K562 (cell line): ENCODE measurements at regions not wholly inside any gene's neighbourhood (a gene's known extent, or its start where the extent isn't known, plus 50 kb on each side); places are given as distances from the start of the nearest gene placed in this dataset.
A peak's percentile ranks its signal among the peaks of the same experiment; 100 is the strongest.

ENCODE experiments used
- BCOR ChIP-seq: fragments of 450-650 bp; IDR thresholded peaks from 2 replicates; pipeline ENCODE4 v1.6.1; 2016
- CEBPG ChIP-seq, 3 experiments: fragments of 200-800 bp in 1 of 3; sonication (Bioruptor generic) in 1 of 3; sonication (generic) in 1 of 3; formaldehyde crosslinking in 1 of 3; IDR thresholded peaks in 2 of 3; conservative IDR thresholded peaks in 1 of 3; 2 replicates each; pipeline versions ENCODE4 v1.6.1 to v1.8.0; 2016 to 2022; ENCODE audit warnings: missing compliant biosample characterization in 2 of 3, missing genetic modification characterization in 2 of 3, mild to moderate bottlenecking in 1 of 3, missing genetic modification reagents in 1 of 3
- E2F4 ChIP-seq: sonication (generic); formaldehyde crosslinking; IDR thresholded peaks from 2 replicates; pipeline ENCODE4 v1.8.0; 2022; ENCODE audit warnings: mild to moderate bottlenecking, low read depth, missing genetic modification reagents
- ELF1 ChIP-seq: fragments of 200-800 bp; sonication (Bioruptor generic); IDR thresholded peaks from 2 replicates; pipeline ENCODE4 v1.6.1; 2016; ENCODE audit warnings: missing genetic modification characterization, missing compliant biosample characterization
- FOS ChIP-seq: IDR thresholded peaks from 3 replicates; pipeline ENCODE4 v1.6.1; 2011; ENCODE audit not compliant: insufficient read length; ENCODE audit errors: extremely low read depth
- FOXA1 ChIP-seq: fragments of 450-650 bp; IDR thresholded peaks from 2 replicates; pipeline ENCODE4 v1.6.1; 2016; ENCODE audit warnings: mild to moderate bottlenecking, borderline replicate concordance
- GATAD2A ChIP-seq: fragments of 450-650 bp; IDR thresholded peaks from 2 replicates; pipeline ENCODE4 v1.6.1; 2017
- KLF6 ChIP-seq: fragments of 250-450 bp; sonication (Bioruptor Pico); IDR thresholded peaks from 2 replicates; pipeline ENCODE4 v1.4.0; 2020; ENCODE audit warnings: mild to moderate bottlenecking, moderate library complexity, borderline replicate concordance
- NELFE ChIP-seq: IDR thresholded peaks from 2 replicates; pipeline ENCODE4 v1.6.1; 2011; ENCODE audit warnings: mild to moderate bottlenecking; ENCODE audit not compliant: insufficient read depth, insufficient read length
- NFE2 ChIP-seq: IDR thresholded peaks from 2 replicates; pipeline ENCODE4 v1.6.1; 2014; ENCODE audit warnings: antibody characterized with exemption, low read depth
- NR4A1 ChIP-seq, 2 experiments: fragments of 250-450 bp in 1 of 2; fragments of 450-650 bp in 1 of 2; sonication (Bioruptor Pico) in 1 of 2; IDR thresholded peaks; 2 replicates each; pipeline versions ENCODE4 v1.4.0 to v1.6.1; 2016 to 2020; ENCODE audit warnings: mild to moderate bottlenecking in 2 of 2, missing compliant biosample characterization in 1 of 2, missing genetic modification characterization in 1 of 2, moderate library complexity in 1 of 2
- PHF21A ChIP-seq: fragments of 450-650 bp; IDR thresholded peaks from 2 replicates; pipeline ENCODE4 v1.6.1; 2017; ENCODE audit warnings: low read depth, borderline replicate concordance
- PHTF2 ChIP-seq: fragments of 250-450 bp; sonication (Bioruptor Pico); IDR thresholded peaks from 2 replicates; pipeline ENCODE4 v1.5.0; 2021; ENCODE audit warnings: mild to moderate bottlenecking
- RREB1 ChIP-seq: fragments of 250-450 bp; sonication (Bioruptor Pico); IDR thresholded peaks from 2 replicates; pipeline ENCODE4 v1.4.0; 2020
- STAT5B ChIP-seq: fragments of 250-450 bp; sonication (Bioruptor Pico); IDR thresholded peaks from 2 replicates; pipeline ENCODE4 v1.8.0; 2021; ENCODE audit warnings: mild to moderate bottlenecking, inconsistent platforms
- YBX1 ChIP-seq: fragments of 450-650 bp; IDR thresholded peaks from 2 replicates; pipeline ENCODE4 v1.7.1; 2016; ENCODE audit warnings: mild to moderate bottlenecking
- ZNF57 ChIP-seq: fragments of 450-650 bp; formaldehyde crosslinking; IDR thresholded peaks from 2 replicates; pipeline ENCODE4 v1.4.0; 2020; ENCODE audit warnings: mild to moderate bottlenecking, moderate library complexity
- ZNF592 ChIP-seq: fragments of 450-650 bp; IDR thresholded peaks from 2 replicates; pipeline ENCODE4 v1.6.1; 2017; ENCODE audit warnings: antibody characterized with exemption, mild to moderate bottlenecking

GRCh38 chr20:56788041-56788670 is 159.1 kb downstream of the TFAP2C start (continued):
- no peak for TF ChIP-seq GATAD2A
- TF ChIP-seq STAT5B (CRISPR knock-in tag), result no peak
- no peak for TF ChIP-seq FOS
- no peak for TF ChIP-seq NR4A1 (CRISPR knock-in tag; IDR thresholded peaks at IDR 0.05)
- no peak for TF ChIP-seq NR4A1 (tag; IDR thresholded peaks at IDR 0.05)
- no peak for TF ChIP-seq FOXA1
- TF ChIP-seq PHTF2, result no peak
- no peak for TF ChIP-seq NELFE
- TF ChIP-seq ZNF57 (CRISPR knock-in tag), result no peak
- 0 out of 2 replicates have a peak, but pooled peaks have one; percentile 16 for TF ChIP-seq CEBPG (CRISPR knock-in tag; IDR thresholded peaks at IDR 0.05)
- peak; percentile 85 to 86 for TF ChIP-seq CEBPG (tag; conservative IDR thresholded peaks at IDR 0.05 in 1 of 2, IDR thresholded peaks at IDR 0.05 in 1 of 2)
- TF ChIP-seq NFE2, result no peak
- TF ChIP-seq ZNF592, result no peak
- TF ChIP-seq BCOR, result no peak
- TF ChIP-seq YBX1, result no peak
- no peak for TF ChIP-seq PHF21A
- no peak for TF ChIP-seq ELF1 (tag)
- TF ChIP-seq RREB1 (CRISPR knock-in tag), result no peak
- TF ChIP-seq E2F4 (CRISPR knock-in tag), result no peak
- TF ChIP-seq KLF6, result no peak
